HS-5 (cell line): ENCODE measurements at regions not wholly inside any gene's neighbourhood (a gene's known extent, or its start where the extent isn't known, plus 50 kb on each side); places are given as distances from the start of the nearest gene placed in this dataset.
"Not testable (repeated sequence)": the region's sequence is repeated elsewhere in the genome, so short reads cannot be mapped to it uniquely, and the experiment has no call there.

Source experiments
- DNase-seq: peaks from one replicate; pipeline ENCODE4 v3.0.0-alpha.2; 2012; ENCODE audit warnings: low read depth

- no peak for DNase-seq
Measured at GRCh38 chr2:150212722-150213171, 274.7 kb downstream of the RND3 start.

DNA sequence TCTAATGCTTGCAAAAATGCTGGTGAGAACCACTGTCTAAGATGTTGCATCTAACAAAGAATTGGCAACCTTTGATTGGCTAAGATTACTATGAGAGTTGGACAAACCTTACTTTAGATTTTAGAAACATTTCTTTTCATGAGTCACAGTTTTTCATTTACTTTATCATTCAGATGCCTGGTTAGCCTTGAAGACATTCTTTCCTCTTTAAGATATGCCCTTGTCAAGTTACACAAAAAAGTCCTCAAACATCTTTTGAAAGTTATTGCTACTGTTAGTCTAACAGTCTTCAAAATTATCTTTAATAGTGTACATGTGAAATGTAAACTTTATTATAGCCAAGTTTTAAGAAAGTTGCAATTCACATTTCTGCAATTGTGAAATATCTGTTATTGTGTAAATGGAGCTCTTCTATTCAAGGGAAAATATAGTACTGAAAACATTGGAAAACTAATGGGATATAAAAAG lies 276.3 kb downstream of the RND3 start:
- DNase-seq: no peak

- DNase-seq: no peak
Measured at GRCh38 chr2:150209746-150210145, 277.7 kb downstream of the RND3 start.

GRCh38 chr2:150208689-150209088 lies 278.8 kb downstream of the RND3 start:
- no peak for DNase-seq

GRCh38 chr2:150207979-150208378 lies 279.5 kb downstream of the RND3 start:
- DNase-seq: no peak

- DNase-seq: no peak
Measured at GRCh38 chr2:150204451-150204850, 283.0 kb downstream of the RND3 start.

GRCh38 chr2:150194816-150195215 lies 292.7 kb downstream of the RND3 start:
- DNase-seq: not testable (repeated sequence)

- DNase-seq: no peak
Measured at GRCh38 chr2:150192701-150193100, 294.8 kb downstream of the RND3 start.

GRCh38 chr2:150191349-150191748 lies 296.1 kb downstream of the RND3 start:
- DNase-seq: peak; percentile 23

- DNase-seq: no peak
Measured at GRCh38 chr2:150190546-150190945, 296.9 kb downstream of the RND3 start.

GRCh38 chr2:150188800-150189199 lies 298.7 kb downstream of the RND3 start:
- no peak for DNase-seq

DNA sequence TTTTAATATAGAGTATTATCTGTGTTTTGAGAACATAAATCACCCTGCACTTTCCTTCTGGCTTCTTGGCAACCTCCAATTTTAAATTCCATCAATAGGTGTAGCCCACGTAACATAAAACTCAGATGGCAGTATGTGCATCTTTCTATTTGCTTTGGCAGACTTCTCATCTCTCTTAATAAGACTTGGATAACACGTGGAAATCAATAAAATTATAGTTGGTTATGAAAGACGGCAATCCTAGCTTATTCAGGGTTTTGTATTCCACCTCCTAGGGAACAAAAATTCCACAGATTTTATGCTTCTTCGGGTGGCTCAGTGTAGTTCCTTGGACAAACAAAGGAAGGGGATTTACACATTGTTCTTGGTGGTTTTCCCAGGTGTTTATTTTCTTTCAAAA lies 299.3 kb downstream of the RND3 start:
- DNase-seq: no peak

GRCh38 chr2:150182566-150183235 lies 304.8 kb downstream of the RND3 start:
- DNase-seq: no peak

DNA sequence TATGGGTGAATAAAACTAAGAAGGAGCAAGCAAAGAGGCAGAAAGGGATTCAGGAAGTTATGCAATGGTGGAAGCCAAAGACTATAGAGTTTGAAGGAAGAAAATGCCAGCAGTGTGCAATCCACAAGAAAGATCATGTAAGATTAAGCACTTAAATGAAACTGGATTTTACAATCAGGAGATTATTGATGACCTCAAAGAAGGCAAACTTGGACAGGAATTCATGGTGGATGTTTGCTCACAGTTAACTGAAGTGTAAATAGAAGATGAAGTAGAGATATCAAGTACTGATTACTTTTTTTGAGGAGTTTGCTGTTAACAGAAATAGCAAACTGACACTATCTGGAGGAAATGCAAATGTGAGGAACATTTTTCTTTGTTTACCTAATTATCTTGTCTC lies 308.9 kb downstream of the RND3 start:
- DNase-seq: no peak

DNA sequence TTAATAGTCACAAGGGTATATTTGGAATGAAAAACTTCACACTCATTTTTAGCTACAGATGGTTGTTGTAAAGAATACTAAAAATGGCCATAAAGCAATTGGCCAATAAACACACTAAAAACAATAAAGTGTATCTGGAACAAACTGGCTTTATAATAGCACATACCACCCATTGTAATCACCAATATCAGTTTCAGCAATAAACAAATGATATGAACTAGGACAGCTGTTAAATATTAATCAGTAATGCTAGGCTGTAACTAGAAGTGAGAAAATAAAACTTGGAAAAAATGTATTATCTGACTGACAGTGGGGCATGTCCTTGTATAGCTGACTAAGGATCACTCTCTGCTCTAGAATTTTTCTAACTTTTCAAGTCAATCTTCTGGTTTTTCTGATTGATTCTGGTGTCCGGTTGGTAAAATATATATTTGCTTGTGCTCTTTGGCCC lies 312.5 kb downstream of the RND3 start:
- no peak for DNase-seq

GRCh38 chr2:150174056-150174805 lies 313.2 kb downstream of the RND3 start:
- DNase-seq: no peak

GRCh38 chr2:150171065-150171548 lies 316.4 kb downstream of the RND3 start:
- no peak for DNase-seq

GRCh38 chr2:150169237-150169629 lies 318.2 kb downstream of the RND3 start:
- no peak for DNase-seq

- no peak for DNase-seq
Measured at GRCh38 chr2:150168595-150169236, 318.8 kb downstream of the RND3 start.

DNA sequence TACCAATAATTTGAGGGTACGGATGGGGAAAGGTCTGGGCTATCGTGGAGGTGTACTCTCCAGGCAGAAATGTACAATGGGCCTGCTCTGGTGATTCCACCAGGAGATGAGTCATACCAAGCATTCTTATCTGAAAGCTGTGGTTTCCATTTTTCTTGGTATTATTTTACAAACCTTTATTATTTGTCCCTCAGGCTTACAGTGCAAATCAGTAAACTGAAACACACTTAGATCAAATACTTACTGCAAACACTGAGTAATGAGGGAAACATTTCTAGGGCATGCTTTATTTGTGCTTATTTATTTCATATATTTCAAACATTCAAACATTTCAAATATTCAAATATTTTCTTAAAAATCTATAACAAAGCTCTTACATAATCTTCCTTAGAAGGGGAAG lies 319.8 kb downstream of the RND3 start:
- DNase-seq: peak; percentile 49

GRCh38 chr2:150166313-150167051 lies 321.0 kb downstream of the RND3 start:
- no peak for DNase-seq

GRCh38 chr2:150165988-150166312 lies 321.5 kb downstream of the RND3 start:
- DNase-seq: no peak
